RKO (cell line): ENCODE measurements at regions not wholly inside any gene's neighbourhood (a gene's known extent, or its start where the extent isn't known, plus 50 kb on each side); places are given as distances from the start of the nearest gene placed in this dataset.
A peak's percentile ranks its signal among the peaks of the same experiment; 100 is the strongest.
"Not testable (repeated sequence)": the region's sequence is repeated elsewhere in the genome, so short reads cannot be mapped to it uniquely, and the experiment has no call there.

Experiments used
- DNase-seq: peaks from one replicate; pipeline ENCODE4 v3.0.0-alpha.2; 2016; ENCODE audit warnings: low spot score

DNA sequence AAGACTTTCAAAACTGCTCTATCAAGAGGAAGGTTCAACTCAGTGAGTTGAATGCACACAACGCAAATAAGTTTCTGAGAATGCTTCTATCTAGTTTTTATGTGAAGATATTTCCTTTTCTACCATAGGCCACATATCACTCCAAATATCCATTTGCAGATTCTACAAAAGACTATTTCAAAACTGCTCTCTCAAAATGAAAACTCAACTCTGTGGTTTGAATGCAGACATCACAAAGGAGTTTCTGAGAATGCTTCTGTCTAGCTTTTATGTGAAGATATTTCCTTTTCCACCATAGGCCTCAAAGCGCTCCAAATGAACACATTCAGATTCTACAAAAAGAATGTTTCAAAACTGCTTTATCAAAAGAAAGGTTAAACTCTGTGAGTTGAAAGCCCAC lies 1093.1 kb upstream of the DEFB115 start:
- DNase-seq = not testable (repeated sequence)

DNA sequence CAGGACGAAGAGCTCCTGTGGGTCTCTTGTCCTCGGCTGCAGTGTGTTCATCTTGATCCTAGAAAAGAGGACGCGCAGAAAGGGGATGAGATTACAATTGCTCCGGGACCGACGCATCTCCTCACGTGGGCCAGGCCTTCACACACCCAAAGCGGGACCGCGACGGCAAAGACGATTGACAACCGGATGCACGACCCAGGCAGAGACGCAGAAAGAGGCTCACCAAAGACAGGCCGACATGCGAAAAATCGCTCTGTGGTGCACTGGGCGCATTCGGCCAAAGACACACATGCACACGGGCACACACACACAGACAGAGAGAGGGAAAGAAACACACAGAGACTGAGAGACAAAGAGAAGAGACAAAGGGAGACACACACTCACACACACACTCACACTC lies 1089.9 kb upstream of the DEFB115 start:
- DNase-seq = no peak

DNA sequence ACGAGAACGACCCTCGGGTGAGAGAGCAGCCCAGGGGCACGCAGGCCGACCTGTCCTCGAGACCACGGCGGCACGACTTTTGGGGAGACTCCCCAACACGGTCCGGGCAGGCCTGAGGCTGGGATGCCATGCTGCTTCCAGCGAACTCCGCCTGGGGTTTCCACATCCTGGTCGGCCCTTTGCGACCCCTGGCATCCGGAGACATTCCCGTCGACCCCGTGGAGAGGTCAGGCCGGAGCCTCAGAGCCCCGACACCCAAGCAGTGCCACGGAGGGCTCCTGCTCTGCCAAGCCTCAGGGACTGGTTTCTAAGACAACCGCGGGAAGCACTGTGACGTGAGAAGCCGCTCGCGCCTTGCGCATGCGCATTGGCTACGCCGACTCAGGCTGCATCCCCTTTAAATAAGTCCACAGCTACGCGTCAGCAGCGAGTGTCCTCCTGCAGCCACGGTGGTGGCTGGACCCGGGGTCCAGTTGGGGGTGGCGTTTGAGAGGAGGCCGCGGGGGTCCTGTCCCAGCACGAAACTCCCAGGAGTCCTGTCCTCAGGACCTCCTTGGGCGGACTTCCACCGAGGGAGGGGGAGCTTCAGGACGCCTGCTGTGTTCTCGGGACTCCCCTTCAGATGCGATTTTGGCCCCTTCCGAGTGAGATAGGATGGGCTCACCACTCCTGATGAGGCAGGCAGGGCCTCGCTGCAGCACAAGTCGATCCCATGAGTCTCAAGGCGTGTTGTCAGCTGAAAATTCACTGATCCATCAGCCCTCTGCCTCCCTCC lies 1089.3 kb upstream of the DEFB115 start:
- DNase-seq = no peak

DNA sequence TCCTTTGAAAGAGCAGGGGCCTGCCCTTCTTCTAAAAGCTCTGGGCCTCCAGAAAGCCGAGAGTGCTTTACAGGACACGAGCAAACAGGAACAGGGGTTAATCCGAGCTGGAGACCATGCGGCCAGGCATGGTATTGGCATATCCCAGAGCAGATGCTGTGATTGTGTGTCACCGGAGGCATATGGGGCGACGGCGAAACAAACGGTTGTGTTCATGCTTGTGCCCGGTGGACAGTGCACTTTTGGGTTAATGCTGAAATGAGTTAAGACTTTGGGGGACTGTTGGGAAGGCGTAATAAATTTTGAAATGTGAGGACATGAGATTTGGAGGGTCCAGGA lies 1088.7 kb upstream of the DEFB115 start:
- DNase-seq = no peak

DNA sequence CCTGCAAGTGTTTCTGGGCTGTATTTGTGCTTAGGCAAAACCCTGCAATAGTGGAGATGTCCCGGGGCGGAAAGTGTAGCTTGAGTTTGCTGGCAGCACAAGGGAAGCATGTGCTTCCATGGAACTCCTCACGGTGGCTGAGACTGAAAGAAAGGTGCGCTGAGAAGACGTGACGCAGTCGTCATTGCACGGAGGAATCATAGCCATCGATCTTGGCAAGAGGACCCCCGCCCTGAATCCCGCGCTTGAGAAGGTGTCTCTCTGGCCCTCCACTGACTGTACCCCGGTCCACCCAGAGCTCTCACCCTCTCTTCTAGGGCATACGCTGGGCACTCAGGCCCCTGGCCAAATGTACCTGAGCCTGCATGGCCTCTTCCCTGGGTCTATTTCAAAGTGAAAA lies 1081.8 kb upstream of the DEFB115 start:
- no peak for DNase-seq

DNA sequence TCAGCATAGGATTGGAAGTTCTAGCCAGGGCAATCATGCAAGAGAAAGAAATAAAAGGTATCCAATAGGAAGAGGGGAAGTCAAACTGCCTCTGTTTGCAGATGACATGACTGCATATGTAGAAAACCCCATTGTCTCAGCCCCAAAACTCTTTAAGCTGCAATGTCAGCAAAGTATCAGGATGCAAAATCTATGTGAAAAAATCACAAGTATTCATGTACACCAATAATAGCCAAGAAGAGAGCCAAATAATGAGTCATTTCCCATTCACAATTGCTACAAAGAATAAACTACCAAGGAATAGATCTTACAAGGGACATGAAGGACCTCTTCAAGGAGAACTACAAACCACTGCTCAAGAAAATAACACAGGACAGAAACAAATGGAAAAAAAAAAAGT lies 1074.3 kb upstream of the DEFB115 start:
- not testable (repeated sequence) for DNase-seq

DNA sequence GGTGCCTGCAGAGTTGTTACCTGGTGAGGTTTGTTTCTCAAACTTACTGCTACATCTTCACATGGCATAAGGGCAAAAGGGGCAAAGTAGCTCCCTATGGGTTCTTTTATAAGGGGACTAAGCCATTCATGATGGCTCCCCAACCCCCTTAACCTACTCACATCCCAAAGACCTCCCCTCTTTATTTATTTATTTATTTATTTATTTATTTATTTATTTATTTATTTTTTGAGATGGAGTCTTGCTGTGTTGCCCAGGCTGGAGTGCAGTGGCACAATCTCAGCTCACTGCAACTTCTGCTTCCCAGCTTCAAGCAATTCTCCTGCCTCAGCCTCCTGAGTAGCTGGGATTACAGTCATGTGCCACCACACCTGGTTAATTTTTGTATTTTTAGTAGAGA lies 1065.7 kb upstream of the DEFB115 start:
- not testable (repeated sequence) for DNase-seq

DNA sequence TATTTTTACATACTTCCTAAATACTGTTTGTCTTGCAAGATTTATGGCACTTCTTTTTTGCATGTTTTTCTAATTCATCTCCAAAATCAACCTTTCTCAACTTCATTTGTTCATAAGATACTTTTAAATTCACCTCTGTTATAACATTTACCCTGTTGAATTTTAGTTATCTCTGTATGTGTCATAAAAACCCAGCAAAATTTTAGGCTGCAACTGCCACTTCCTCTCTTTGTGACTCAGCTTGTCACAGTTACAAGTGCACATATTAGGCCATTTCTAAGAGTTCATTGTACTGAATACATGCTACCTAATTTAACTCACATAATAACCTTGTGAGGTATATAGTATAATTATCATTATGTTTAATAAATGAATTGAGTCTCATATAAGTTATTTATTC lies 1023.0 kb upstream of the DEFB115 start:
- DNase-seq = not testable (repeated sequence)

DNA sequence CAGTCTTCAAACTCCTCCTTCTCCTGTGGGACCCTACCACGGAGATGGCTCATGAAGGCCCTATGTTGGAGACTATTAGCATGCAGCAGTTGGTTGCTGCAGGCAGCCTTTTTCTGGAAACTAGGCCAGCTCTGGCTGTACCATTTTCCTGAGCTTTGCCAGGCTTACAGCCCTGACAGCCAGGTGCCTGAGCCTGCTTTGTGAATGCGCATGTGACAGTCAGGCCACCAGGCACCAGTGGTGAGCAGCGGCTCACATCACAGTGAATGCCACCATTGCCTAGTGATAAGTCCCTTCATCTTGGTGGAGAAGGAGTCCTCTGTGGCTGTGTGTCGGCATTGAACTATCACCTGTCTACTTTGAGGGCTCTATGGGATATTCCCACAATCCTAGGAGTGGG lies 982.4 kb upstream of the DEFB115 start:
- DNase-seq = not testable (repeated sequence)

DNA sequence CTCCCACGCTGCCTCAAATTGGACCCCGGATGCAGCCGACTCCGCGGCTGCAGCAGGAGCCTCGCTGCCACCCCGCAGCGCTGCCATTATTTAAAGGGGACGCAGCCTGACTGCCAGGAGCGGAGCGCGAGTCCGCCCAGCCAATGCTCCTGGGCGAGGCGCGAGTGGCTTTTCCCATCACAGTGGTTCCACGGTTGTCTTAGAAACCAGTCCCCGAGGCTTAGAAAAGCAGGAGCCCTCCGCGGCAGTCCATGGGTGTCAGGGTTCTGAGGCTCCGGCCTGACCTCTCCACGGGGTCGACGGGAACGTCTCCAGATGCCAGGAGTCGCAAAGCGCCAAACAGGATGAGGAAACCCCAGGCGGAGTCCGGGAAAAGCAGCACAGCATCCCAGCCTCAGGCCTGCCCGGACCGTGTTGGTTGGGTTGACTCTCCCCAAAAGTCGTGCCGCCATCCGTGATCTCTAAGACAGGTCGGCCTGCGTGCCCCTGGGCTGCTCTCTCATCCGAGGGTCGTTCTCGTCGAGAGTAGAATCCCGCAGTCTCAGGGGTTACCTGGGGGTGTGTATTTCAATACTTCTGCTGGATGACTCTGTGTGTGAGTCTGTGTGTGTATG lies 975.8 kb upstream of the DEFB115 start:
- no peak for DNase-seq

DNA sequence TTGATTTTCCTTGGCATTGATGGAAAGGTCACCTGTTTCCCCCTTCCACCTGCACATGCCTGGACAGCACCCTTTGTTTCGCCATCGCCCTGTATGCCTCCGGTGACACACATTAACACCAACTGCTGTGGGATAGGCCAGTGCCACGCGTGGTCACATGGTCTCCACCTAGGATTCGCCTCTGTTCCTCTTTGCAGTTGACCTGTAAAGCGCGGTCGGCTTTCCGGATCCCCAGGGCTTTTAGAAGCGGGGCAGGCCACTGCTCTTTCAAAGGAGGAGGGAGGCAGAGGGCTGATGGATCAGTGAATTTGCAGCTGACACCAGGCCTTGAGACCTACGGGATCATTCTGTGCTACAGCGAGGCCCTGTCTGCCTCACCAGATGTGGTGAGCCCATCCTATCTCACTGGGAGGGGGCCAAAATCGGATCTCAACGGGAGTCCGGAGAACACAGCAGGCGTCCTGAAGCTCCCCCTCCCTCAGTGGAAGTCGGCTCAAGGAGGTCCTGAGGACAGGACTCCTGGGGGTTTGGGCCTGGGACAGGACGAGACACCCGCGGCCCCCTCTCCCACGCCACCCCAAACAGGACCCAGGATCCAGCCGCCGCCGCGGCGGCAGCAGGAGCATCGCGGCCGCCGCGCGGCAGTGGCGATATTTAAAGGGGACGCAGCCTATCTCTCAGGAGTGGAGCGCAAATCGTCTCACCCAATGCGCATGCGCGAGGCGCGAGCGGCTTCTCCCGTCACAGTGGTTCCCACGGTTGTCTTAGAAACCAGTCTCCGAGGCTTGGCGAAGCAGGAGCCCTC lies 973.8 kb upstream of the DEFB115 start:
- DNase-seq = peak; percentile 82

DNA sequence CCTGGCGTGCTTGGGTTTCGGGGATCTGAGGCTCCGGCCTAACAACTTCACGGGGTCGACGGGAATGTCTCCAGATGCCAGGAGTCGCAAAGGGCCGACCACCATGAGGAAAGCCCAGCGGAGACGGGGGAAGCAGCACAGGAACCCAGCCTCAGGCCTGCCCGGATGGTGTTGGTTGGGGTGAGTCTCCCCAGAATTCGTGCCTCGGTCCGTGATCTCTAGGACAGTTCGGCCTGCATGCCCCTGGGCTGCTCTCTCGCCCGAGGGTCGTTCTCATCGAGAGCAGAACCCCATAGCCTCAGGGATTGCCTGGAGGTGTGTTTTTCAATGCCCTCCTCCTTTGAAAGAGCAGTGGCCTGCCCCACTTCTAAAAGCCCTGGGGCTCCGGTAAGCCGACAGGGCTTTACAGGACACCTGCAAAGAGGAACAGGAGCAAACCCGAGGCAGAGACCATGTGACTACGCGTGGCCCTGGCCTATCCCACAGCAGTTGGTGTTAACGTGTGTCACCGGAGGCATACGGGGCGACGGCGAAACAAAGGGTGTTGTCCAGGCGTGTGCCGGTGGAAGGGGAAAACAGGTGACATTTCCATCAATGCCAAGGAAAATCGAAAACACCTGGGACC lies 973.1 kb upstream of the DEFB115 start:
- no peak for DNase-seq

DNA sequence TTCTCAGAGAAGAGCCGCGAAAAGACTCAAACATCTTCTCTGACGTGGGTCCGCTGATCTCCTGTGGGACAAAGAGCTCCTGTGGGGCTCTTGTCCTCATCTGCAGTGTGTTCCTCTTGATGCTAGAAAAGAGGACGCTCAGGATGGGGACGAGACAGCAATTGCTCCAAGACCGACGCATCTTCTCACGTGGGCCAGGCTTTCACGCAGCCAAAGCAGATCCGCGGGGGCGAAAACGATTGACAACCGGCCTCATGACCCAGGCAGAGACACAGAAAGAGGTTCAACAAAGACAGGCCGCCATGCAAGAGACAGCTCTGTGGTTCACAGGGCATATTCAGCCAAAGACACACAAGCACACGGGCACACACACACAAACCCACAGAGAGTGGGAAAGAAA lies 971.8 kb upstream of the DEFB115 start:
- DNase-seq = no peak

DNA sequence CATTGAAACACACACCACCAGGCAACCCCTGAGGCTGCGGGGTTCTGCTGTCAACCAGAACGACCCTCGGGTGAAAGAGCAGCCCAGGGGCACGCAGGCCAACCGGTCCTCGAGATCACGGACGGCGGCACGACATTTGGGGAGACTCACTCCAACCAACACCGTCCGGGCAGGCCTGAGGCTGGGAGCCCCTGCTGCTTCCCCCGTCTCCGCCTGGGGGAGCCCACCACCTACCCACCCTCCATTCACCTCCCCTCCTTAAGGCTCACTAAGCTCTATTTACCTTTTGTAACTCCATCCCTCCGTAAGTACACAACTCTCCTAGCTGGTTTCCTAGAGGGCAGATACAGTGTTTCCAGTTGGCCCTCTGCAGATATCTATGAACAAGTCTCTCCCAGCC lies 971.3 kb upstream of the DEFB115 start:
- no peak for DNase-seq

DNA sequence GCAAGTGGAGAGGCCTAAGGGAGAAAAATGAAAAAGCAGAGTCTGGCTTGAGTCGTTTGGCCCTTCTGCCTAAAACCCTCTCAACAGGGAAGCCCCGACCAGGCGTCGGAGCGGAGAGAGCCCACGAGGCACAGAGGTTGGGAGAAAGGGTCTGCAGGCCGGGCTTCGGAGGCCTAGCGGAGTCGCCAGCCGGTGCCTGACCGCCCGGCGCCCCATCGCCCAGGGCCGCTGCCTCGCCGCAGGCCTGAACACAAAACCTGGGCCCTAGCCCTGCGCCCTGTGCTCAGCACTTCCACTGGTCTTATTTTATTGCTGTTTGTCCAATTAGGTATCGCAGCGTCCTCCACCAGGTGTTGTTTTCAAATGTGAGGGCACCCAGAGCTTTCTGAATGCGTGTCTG lies 970.0 kb upstream of the DEFB115 start:
- not testable (repeated sequence) for DNase-seq

DNA sequence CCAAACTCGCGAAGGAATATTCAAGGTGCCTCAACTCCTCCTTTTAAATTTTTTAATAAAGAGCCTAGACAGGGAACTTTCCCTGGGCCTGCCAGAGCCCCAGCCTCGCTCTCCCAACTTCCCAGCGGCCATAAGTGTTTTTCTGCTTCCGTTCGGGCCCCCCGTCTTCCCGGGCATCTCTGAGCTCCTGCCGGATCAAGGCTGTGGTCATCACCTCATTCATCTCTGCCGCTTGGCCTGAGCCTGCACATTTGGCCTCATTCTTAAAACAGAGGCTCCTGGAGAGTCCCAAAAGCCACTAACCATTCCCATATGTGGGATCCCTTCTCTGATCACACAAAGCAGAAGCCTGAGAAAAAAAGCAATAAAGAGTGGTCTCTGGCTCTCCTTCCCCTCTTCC lies 969.1 kb upstream of the DEFB115 start:
- DNase-seq = no peak

DNA sequence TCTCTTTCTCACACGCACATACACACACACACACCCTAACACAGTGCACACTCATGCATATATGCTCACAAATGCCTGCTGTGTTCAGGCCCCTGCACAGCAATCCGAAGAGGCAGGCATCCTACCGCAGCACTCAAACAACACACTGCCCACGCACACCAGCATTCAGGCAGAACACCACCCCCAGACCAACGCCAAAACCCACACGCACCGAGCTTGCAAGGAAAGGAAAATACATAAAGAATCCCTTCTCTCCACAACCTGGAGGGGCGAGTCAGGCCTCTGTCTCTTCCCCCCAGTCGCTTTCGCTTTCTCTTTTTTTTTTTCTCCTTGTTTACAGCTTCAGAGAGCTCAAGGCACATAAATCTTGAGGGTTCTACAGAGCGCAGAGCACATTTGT lies 968.4 kb upstream of the DEFB115 start:
- DNase-seq = not testable (repeated sequence)

DNA sequence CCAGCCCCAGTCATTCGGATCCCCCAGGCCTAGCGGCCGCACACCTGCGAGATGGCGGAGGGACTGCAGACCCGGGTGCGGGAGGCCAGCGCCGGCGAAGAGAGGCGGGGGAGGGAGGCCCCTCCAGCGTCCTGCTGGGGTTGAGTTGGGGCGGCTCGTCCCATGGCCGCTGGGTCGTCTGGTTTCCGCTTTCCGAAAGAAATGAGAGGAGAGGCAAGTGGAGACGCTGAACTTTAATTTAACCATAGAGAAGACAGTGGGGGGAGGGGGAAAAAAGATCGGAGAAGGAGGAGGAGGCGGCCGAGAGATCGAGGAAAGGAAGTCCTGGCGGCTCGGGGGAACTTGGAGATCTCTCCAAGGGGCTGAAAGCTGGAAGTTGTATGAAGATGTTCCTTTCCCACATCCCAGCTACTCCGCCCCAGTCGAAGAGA lies 967.7 kb upstream of the DEFB115 start:
- DNase-seq = not testable (repeated sequence)

DNA sequence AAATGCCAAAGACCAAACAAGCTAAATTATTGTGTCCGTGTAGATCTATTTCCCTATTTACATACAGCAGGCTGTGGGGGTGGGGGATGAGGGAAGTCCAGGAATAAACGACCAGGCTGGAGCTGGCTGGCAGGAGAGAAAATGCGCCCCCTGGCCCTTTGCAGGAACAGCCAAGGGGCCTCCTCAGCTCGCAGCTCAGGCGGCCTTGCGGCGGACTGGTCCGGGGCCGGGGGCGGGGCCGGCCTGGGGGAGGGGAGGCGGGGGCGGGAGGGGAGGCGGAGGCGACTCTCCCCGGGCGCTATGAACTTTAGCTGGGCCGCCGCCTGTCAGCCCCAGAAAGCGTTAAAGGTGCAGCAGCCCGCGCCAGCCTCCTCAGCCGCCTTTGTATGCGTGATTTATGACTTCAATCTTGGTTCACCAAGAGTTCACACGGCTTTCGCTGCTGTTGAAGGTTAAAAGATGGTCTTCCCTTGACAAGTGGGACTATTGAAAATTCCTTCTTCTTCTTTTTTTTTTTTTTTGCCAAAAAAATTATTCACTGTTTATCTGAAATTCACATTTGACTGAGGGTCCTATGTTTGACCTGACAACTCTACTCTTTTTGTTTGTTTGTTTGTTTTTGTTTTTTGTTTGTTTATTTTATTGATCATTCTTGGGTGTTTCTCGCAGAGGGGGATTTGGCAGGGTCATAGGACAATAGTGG lies 967.0 kb upstream of the DEFB115 start:
- not testable (repeated sequence) for DNase-seq

DNA sequence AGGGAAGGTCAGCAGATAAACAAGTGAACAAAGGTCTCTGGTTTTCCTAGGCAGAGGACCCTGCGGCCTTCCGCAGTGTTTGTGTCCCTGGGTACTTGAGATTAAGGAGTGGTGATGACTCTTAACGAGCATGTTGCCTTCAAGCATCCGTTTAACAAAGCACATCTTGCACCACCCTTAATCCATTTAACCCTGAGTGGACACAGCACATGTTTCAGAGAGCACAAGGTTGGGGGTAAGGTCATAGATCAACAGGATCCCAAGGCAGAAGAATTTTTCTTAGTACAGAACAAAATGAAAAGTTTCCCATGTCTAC lies 966.4 kb upstream of the DEFB115 start:
- DNase-seq = not testable (repeated sequence)

DNA sequence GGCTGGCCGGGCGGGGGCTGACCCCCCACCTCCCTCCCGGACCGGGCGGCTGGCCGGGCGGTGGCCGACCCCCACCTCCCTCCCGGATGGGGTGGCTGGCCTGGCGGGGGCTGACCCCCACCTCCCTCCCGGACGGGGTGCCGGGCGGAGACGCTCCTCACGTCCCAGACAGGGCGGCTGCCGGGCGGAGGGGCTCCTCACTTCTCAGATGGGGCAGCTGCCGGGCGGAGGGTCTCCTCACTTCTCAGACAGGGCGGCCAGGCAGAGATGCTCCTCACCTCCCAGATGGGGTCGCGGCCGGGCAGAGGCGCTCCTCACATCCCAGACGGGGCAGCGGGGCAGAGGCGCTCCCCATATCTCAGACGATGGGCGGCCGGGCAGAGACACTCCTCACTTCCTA lies 965.8 kb upstream of the DEFB115 start:
- DNase-seq = not testable (repeated sequence)

DNA sequence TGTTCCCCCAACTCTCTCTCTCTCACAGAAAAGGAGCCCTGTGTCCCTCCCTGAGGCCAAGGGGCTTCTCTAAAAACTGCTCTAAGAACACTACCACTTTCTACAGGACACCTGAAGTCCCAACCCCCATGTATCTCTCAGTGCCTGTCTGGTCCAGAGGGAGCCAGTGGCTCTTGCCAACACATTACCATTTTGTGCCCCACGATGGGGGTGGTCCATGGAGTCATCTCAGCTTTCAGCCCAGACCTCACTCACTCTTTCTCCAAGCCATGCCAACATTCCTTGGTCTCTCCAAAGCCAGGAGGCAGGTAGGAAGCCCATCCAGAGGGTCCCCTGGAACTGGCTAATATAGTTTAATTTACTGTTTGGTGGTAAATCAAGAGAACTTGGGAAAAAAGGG lies 962.1 kb upstream of the DEFB115 start:
- DNase-seq = not testable (repeated sequence)
